ENCODE measurements at regions not wholly inside any gene's neighbourhood (a gene's known extent, or its start where the extent isn't known, plus 50 kb on each side); places are given as distances from the start of the nearest gene placed in this dataset.
"Not testable (repeated sequence)": the region's sequence is repeated elsewhere in the genome, so short reads cannot be mapped to it uniquely, and the experiment has no call there.

DNA sequence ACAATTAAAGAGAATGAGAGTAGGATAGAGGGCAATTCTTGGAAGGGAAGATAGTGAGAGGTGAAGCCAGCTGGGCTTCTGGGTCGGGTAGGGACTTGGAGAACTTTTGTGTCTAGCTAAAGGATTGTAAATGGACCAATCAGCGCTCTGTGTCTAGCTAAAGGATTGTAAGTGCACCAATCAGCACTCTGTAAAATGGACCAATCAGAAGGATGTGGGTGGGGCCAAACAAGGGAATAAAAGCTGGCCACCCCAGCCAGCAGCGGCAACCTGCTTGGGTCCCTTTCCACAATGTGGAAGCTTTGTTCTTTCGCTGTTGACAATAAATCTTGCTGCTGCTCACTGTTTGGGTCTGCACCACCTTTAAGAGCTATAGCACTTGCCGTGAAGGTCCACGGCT lies 384.0 kb downstream of the AEBP2 start:
- TF ChIP-seq, protein P1, sequence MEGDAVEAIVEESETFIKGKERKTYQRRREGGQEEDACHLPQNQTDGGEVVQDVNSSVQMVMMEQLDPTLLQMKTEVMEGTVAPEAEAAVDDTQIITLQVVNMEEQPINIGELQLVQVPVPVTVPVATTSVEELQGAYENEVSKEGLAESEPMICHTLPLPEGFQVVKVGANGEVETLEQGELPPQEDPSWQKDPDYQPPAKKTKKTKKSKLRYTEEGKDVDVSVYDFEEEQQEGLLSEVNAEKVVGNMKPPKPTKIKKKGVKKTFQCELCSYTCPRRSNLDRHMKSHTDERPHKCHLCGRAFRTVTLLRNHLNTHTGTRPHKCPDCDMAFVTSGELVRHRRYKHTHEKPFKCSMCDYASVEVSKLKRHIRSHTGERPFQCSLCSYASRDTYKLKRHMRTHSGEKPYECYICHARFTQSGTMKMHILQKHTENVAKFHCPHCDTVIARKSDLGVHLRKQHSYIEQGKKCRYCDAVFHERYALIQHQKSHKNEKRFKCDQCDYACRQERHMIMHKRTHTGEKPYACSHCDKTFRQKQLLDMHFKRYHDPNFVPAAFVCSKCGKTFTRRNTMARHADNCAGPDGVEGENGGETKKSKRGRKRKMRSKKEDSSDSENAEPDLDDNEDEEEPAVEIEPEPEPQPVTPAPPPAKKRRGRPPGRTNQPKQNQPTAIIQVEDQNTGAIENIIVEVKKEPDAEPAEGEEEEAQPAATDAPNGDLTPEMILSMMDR (IDR thresholded peaks at IDR 0.05) = not testable (repeated sequence)
- not testable (repeated sequence) for TF ChIP-seq EZH2 (IDR thresholded peaks at IDR 0.05; ENCODE audit: borderline replicate concordance, insufficient read depth, low read depth, low read length, poor library complexity, severe bottlenecking)

All from B cell (primary cell).